Activated CD4-positive, CD25-positive, alpha-beta regulatory T cell (primary cell): ENCODE measurements at regions not wholly inside any gene's neighbourhood (a gene's known extent, or its start where the extent isn't known, plus 50 kb on each side); places are given as distances from the start of the nearest gene placed in this dataset.
A peak's percentile ranks its signal among the peaks of the same experiment; 100 is the strongest.
"Not testable (repeated sequence)": the region's sequence is repeated elsewhere in the genome, so short reads cannot be mapped to it uniquely, and the experiment has no call there.

ENCODE experiments used
- DNase-seq, 4 experiments: peaks; one replicate each; lab custom pipeline; 2025; lab: John Stamatoyannopoulos, UW

- no peak for DNase-seq
Measured at GRCh38 chr2:7094231-7094741, 177.1 kb downstream of the RNF144A start.

- no peak for DNase-seq
Measured at GRCh38 chr2:7096726-7097352, 179.6 kb downstream of the RNF144A start.

GRCh38 chr2:7097353-7097895 lies 180.2 kb downstream of the RNF144A start:
- peak; percentile 24 to 63 (median 42) for DNase-seq

- DNase-seq = no peak
Measured at GRCh38 chr2:7098816-7099215, 181.6 kb downstream of the RNF144A start.

- DNase-seq = not testable (repeated sequence)
Measured at GRCh38 chr2:7099687-7100086, 182.5 kb downstream of the RNF144A start.

- no peak for DNase-seq
Measured at GRCh38 chr2:7102826-7103225, 185.6 kb downstream of the RNF144A start.

- no peak for DNase-seq
Measured at GRCh38 chr2:7108792-7109532, 191.8 kb downstream of the RNF144A start.

- no peak for DNase-seq
Measured at GRCh38 chr2:7109533-7109885, 192.3 kb downstream of the RNF144A start.

GRCh38 chr2:7111626-7112025 lies 194.4 kb downstream of the RNF144A start:
- DNase-seq = no peak

GRCh38 chr2:7115364-7115763 lies 198.2 kb downstream of the RNF144A start:
- no peak for DNase-seq

GRCh38 chr2:7115906-7116305 lies 198.7 kb downstream of the RNF144A start:
- no peak for DNase-seq

- DNase-seq = no peak
Measured at GRCh38 chr2:7116511-7116910, 199.3 kb downstream of the RNF144A start.

- DNase-seq = no peak
Measured at GRCh38 chr2:7117076-7117475, 199.9 kb downstream of the RNF144A start.

- no peak for DNase-seq
Measured at GRCh38 chr2:7118606-7119131, 201.5 kb downstream of the RNF144A start.

GRCh38 chr2:7119132-7119835 lies 202.1 kb downstream of the RNF144A start:
- no peak for DNase-seq

- DNase-seq = no peak
Measured at GRCh38 chr2:7121851-7122250, 204.6 kb downstream of the RNF144A start.

GRCh38 chr2:7127156-7127555 lies 209.9 kb downstream of the RNF144A start:
- DNase-seq = no peak

GRCh38 chr2:7127687-7128086 lies 210.5 kb downstream of the RNF144A start:
- DNase-seq = no peak

GRCh38 chr2:7131261-7131660 lies 214.0 kb downstream of the RNF144A start:
- no peak for DNase-seq

- no peak for DNase-seq
Measured at GRCh38 chr2:7132753-7133152, 215.5 kb downstream of the RNF144A start.

GRCh38 chr2:7133521-7133920 lies 216.3 kb downstream of the RNF144A start:
- DNase-seq = no peak

GRCh38 chr2:7140306-7140705 lies 223.1 kb downstream of the RNF144A start:
- DNase-seq = no peak
